AG04450 (cell line): ENCODE measurements at regions not wholly inside any gene's neighbourhood (a gene's known extent, or its start where the extent isn't known, plus 50 kb on each side); places are given as distances from the start of the nearest gene placed in this dataset.

Source experiments
- CTCF ChIA-PET: fragments of 300-600, 350-600 bp; formaldehyde crosslinking; extraction: SDS; loops from one replicate; lab custom pipeline; 2022; ENCODE audit warnings: antibody characterized with exemption, inconsistent platforms; lab: Charles Lee
- POLR2A ChIA-PET: fragments of 350-600 bp; formaldehyde crosslinking; extraction: SDS; loops from one replicate; lab custom pipeline; 2021; ENCODE audit warnings: antibody characterized with exemption, inconsistent platforms; lab: Yijun Ruan, JAX
- DNase-seq: peaks from one replicate; pipeline ENCODE4 v3.0.0-alpha.2; 2011; ENCODE audit warnings: low read depth, low spot score
- H3K27ac ChIP-seq: one replicate; pipeline ENCODE4 v1.5.1; 2012; ENCODE audit warnings: low read depth, low read length, control low read depth
- H3K27me3 ChIP-seq: one replicate; pipeline ENCODE4 v1.6.0; 2012; ENCODE audit warnings: low read length; ENCODE audit not compliant: control insufficient read depth, insufficient read depth
- H3K4me3 ChIP-seq: 2 replicates; pipeline ENCODE4 v1.5.1; 2011; ENCODE audit warnings: mild to moderate bottlenecking, low read depth, low read length, control low read depth
- H3K9me3 ChIP-seq: 2 replicates; pipeline ENCODE4 v1.5.1; 2012; ENCODE audit warnings: low read length; ENCODE audit not compliant: control insufficient read depth, insufficient read depth
- CTCF ChIP-seq: IDR thresholded peaks from 2 replicates; pipeline ENCODE4 v1.5.1; 2011; ENCODE audit warnings: low read depth, low read length, control low read depth, inconsistent platforms

GRCh38 chr16:87017371-87018012, 299.7 kb downstream of the C16orf95 start:
- ChIA-PET POLR2A (interaction anchor here (0.6 to 1.0 kb wide), 4 partner anchors 23 to 441 kb away, joined by 3 to 8 read pairs (median 4); no protein-coding TSS in a partner anchor), CTCF (interaction anchor here (0.6 to 3.3 kb wide), 8 partner anchors 30 to 455 kb away, joined by 3 to 13 read pairs (median 5); no protein-coding TSS in a partner anchor)
- H3K4me3 ChIP-seq: no peak overlapping the region
- H3K27me3 ChIP-seq: no peaks in the 10 kb centered on the region
- peak; percentile 50 for TF ChIP-seq CTCF
- H3K27ac ChIP-seq: no peak overlapping the region
- no peaks in the 10 kb centered on the region; the same call in 1 of the 2 replicates for H3K9me3 ChIP-seq
- DNase-seq: peak; percentile 46

- Histone ChIP-seq H3K4me3 (no peak overlapping the region), H3K9me3 (peaks cover 4% of the 10 kb centered on the region; the same call in 1 of the 2 replicates), H3K27ac (no peak overlapping the region), H3K27me3 (peaks cover 16% of the 10 kb centered on the region)
- POLR2A ChIA-PET: no interaction called here
- DNase-seq: no peak
- CTCF ChIA-PET: no interaction called here
- no peak for TF ChIP-seq CTCF
Observed at GRCh38 chr16:87025676-87026075, 291.5 kb downstream of the C16orf95 start.

GRCh38 chr16:87027056-87027616, 290.1 kb downstream of the C16orf95 start:
- Histone ChIP-seq H3K27ac (no peak overlapping the region), H3K27me3 (peaks cover 17% of the 10 kb centered on the region), H3K4me3 (no peak overlapping the region), H3K9me3 (peaks cover 4% of the 10 kb centered on the region; the same call in 1 of the 2 replicates)
- TF ChIP-seq CTCF: no peak
- ChIA-PET POLR2A (no interaction called here), CTCF (no interaction called here)
- no peak for DNase-seq

- CTCF ChIA-PET: no interaction called here
- POLR2A ChIA-PET: no interaction called here
- no peak for DNase-seq
- peaks cover 17% of the 10 kb centered on the region for H3K27me3 ChIP-seq
- no peak overlapping the region for H3K4me3 ChIP-seq
- H3K9me3 ChIP-seq: peaks cover 4% of the 10 kb centered on the region; the same call in 1 of the 2 replicates
- no peak for TF ChIP-seq CTCF
- H3K27ac ChIP-seq: no peak overlapping the region
Observed at GRCh38 chr16:87028481-87029320, 288.5 kb downstream of the C16orf95 start.
